Muscle of leg (tissue), 3 donors: ENCODE measurements at regions not wholly inside any gene's neighbourhood (a gene's known extent, or its start where the extent isn't known, plus 50 kb on each side); places are given as distances from the start of the nearest gene placed in this dataset.
"Not testable (repeated sequence)": the region's sequence is repeated elsewhere in the genome, so short reads cannot be mapped to it uniquely, and the experiment has no call there.

Experiments used
- DNase-seq: peaks from one replicate; pipeline ENCODE4 v3.0.0; 2013
- H3K27ac ChIP-seq: one replicate; pipeline ENCODE4 v1.5.1; 2013; ENCODE audit warnings: mild to moderate bottlenecking, low read length, control low read depth
- H3K27me3 ChIP-seq: one replicate; pipeline ENCODE4 v1.6.1; 2013; ENCODE audit warnings: low read length; ENCODE audit not compliant: control insufficient read depth, insufficient read depth
- H3K36me3 ChIP-seq: one replicate; pipeline ENCODE4 v1.6.1; 2013; ENCODE audit warnings: low read length; ENCODE audit not compliant: control insufficient read depth, insufficient read depth
- H3K4me1 ChIP-seq: one replicate; pipeline ENCODE4 v1.6.1; 2013; ENCODE audit warnings: low read length; ENCODE audit not compliant: control insufficient read depth, insufficient read depth
- H3K4me3 ChIP-seq: one replicate; pipeline ENCODE4 v1.5.1; 2013; ENCODE audit warnings: low read length, control low read depth
- H3K9me3 ChIP-seq: replicated peaks from 2 replicates; pipeline ENCODE4 v1.6.1; 2013; ENCODE audit warnings: low read depth, low read length; ENCODE audit not compliant: control insufficient read depth
- WGBS: methylation state at CpG from one replicate; pipeline ENCODE4 v1.1.5; 2013; ENCODE audit warnings: missing lambda C conversion rate; ENCODE audit not compliant: insufficient coverage; 5-methylcytosine and 5-hydroxymethylcytosine counted together

DNA sequence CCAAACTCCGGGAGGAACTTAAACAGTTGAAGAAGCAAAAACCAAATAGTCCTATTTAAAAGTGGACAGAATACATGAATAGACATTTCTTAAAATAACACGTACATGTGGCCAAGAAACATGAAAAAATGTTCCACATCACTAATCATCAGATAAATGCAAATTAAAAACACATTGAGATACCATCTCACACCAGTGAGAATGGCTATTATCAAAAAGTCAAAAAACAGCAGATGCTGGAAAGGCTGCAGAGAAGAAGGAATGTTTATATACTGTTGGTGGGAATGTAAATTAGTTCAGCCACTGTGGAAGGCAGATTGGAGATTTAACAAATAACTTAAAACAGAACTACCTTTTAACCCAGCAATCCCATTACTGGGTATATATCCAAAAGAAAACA lies 283.0 kb upstream of the IZUMO3 start:
- H3K4me1 ChIP-seq, result no peaks in the 10 kb centered on the region
- H3K9me3 ChIP-seq, result no peaks in the 10 kb centered on the region
- H3K4me3 ChIP-seq, result no peak overlapping the region
- H3K27me3 ChIP-seq, result no peaks in the 10 kb centered on the region
- H3K36me3 ChIP-seq, result no peaks in the 10 kb centered on the region
- no peak for DNase-seq
- no peak overlapping the region for H3K27ac ChIP-seq
- WGBS, result no CpG with 5 or more reads among the region's 2 CpGs

DNA sequence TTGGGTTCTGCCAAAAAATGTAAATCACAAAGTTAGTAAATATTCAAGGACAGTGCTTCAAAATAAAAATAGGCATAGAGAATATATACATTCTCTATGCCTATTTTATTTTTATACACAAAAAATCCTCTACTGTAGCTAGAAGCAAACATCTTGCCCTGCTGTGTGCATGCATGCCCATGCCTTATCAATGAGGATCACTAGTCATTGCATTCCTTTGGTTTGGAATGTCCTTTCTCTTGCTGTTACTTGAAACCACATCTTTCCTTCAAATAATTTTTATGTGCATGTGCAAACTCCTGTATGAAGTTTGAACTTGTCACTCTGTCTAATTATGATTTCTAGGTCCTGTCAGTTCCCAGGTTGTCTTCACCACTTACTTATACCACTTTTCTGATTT lies 278.9 kb upstream of the IZUMO3 start:
- H3K4me1 ChIP-seq, result no peaks in the 10 kb centered on the region
- DNase-seq, result no peak
- H3K27ac ChIP-seq, result no peak overlapping the region
- H3K9me3 ChIP-seq, result no peaks in the 10 kb centered on the region
- H3K36me3 ChIP-seq, result no peaks in the 10 kb centered on the region
- H3K27me3 ChIP-seq, result no peaks in the 10 kb centered on the region
- H3K4me3 ChIP-seq, result no peak overlapping the region

DNA sequence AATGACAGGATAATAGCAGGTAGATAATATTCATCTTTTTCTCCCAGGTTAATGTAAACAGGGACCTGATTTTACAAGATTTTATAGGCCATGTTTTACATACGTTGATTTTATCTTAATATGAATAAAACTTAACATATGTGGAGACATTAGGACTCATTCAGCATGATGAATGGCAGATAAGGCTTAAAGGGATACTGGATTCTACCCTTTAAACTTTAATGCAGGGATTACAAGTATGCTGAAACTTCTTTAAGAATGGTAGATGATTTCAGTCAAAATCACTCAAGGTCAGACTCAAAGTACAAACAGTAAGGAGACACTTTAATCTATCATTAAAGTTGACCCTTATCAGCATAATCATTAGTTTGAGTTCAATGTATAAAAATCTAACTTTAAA lies 274.5 kb upstream of the IZUMO3 start:
- H3K4me1 ChIP-seq, result no peaks in the 10 kb centered on the region
- no peaks in the 10 kb centered on the region for H3K9me3 ChIP-seq
- WGBS, result no CpG with 5 or more reads among the region's 1 CpG
- H3K36me3 ChIP-seq, result no peaks in the 10 kb centered on the region
- H3K27me3 ChIP-seq, result no peaks in the 10 kb centered on the region
- H3K4me3 ChIP-seq, result no peak overlapping the region
- H3K27ac ChIP-seq, result no peak overlapping the region
- no peak for DNase-seq

DNA sequence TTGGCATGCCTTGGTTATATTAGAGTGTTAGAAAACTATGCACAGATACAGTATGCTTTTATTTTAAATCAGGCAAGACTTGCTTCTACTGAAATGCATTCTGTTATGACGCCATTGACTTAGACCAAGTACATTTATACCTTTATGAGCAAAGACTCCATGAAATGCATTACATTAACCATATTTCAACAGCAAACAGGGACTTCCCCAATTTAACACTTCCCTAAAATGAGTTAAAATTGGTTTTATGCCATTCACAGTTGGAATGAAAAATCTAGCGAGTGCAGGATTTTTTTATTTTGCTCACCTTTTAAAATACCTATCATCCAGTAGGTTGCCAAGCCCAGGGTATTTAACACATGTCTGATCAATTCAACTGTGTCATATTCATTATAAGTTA lies 272.1 kb upstream of the IZUMO3 start:
- no CpG with 5 or more reads among the region's 2 CpGs for WGBS
- no peaks in the 10 kb centered on the region for H3K27me3 ChIP-seq
- DNase-seq, result no peak
- H3K4me3 ChIP-seq, result no peak overlapping the region
- H3K9me3 ChIP-seq, result no peaks in the 10 kb centered on the region
- no peaks in the 10 kb centered on the region for H3K4me1 ChIP-seq
- H3K36me3 ChIP-seq, result no peaks in the 10 kb centered on the region
- no peak overlapping the region for H3K27ac ChIP-seq

DNA sequence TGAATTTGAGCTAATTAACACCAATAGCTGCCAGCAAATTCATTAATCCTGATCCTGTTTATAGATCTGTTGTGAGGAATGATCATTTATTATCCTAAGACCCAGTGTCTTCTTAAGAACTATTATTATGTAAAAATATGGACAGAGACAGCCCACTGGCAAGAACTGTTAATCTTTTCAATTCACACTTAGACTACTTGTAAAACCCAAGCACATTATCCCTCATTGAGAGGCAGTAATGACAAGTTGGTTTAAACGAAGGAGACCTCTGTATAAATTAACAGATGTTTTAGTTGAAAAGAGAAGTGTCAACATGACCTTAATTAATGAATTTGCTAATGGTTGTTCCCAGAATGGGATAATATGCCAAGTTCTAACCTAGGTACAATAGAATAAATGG lies 270.3 kb upstream of the IZUMO3 start:
- no peak for DNase-seq
- no peak overlapping the region for H3K4me3 ChIP-seq
- no CpG with 5 or more reads among the region's 1 CpG for WGBS
- H3K4me1 ChIP-seq, result no peaks in the 10 kb centered on the region
- H3K27me3 ChIP-seq, result no peaks in the 10 kb centered on the region
- no peaks in the 10 kb centered on the region for H3K36me3 ChIP-seq
- H3K9me3 ChIP-seq, result no peaks in the 10 kb centered on the region
- no peak overlapping the region for H3K27ac ChIP-seq

DNA sequence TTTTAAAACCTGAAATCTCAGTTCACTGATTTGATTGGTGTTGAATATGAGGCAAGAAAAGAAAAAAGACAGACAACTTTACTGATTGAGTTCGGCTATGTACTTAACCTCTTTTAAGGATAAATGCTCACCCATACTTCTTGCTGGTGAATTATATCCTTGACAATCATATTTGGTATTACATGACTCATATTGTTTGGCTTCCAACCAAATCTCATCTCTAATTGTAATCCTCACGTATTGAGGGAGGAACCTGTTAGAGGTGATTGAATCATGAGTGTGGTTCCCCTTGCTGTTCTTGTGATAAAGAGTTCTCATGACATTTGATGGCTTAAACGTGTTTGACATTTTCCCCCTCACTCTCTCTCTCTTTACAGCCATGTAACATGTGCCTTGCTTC lies 255.6 kb upstream of the IZUMO3 start:
- Histone ChIP-seq H3K36me3 (no peaks in the 10 kb centered on the region), H3K27ac (no peak overlapping the region), H3K9me3 (no peaks in the 10 kb centered on the region), H3K4me3 (no peak overlapping the region), H3K4me1 (no peaks in the 10 kb centered on the region), H3K27me3 (no peaks in the 10 kb centered on the region)
- no peak for DNase-seq
- 80% methylated on average over 1 of the region's 3 CpGs for WGBS

DNA sequence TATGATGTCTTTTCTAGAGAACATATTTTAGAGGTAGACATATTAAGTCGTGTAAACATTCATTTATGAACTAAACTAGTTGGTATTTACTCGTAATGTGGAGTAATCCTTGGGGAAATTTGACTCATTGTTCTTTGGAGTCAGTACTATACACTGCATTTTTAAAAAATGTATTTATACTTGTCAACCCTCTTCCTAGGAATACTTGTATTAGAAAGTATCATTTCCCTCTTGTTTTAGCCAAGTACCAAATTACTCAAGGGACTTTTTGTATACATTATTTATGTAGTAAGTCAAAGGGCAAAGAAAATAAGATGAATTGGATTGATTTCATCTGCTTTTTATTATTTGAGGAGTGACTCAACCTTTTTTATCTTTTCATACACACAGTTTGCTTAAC lies 248.1 kb upstream of the IZUMO3 start:
- Histone ChIP-seq H3K36me3 (no peaks in the 10 kb centered on the region), H3K4me3 (no peak overlapping the region), H3K4me1 (no peaks in the 10 kb centered on the region), H3K27ac (no peak overlapping the region), H3K9me3 (no peaks in the 10 kb centered on the region), H3K27me3 (no peaks in the 10 kb centered on the region)
- DNase-seq, result peak; percentile 85
- no CpG with 5 or more reads among the region's 2 CpGs for WGBS

DNA sequence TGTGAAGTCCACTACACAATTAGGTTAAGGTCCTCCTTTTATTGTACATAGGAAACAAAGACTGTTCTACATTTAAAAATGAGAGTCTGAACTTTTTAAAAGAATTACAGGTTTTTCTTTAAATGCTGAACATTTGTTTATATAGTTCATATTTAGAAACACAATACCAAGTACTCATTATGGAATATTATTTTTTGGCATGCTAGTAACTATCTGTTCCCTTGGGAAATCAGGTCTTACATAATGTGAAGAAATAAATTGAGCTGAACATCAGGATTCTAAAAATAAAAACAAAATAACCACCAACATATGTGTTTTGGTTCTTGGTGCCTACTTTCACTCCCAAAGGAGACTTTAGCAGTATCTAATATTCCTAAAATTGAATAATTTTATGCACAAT lies 230.5 kb upstream of the IZUMO3 start:
- no peaks in the 10 kb centered on the region for H3K4me1 ChIP-seq
- DNase-seq, result peak; percentile 75
- H3K4me3 ChIP-seq, result no peak overlapping the region
- H3K27ac ChIP-seq, result no peak overlapping the region
- H3K9me3 ChIP-seq, result no peaks in the 10 kb centered on the region
- H3K36me3 ChIP-seq, result no peaks in the 10 kb centered on the region
- no peaks in the 10 kb centered on the region for H3K27me3 ChIP-seq

DNA sequence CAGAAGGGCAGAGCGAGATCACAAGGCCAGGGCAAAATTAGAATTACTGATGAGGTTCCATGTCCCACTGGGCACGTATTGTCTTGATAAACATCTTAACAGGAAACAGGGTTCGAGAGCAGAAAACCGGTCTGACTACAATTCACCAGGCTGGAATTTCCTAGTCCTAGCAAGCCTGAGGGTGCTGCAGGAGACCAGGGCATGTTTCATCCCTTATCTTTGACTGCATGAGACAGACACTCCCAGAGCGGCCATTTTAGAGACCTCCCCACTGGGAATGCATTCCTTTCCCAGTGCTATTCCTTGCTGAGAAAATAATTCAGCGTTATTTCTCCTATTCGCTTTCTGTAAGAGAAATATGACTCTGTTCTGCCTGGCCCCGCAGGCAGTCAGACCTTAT lies 228.5 kb upstream of the IZUMO3 start:
- H3K27me3 ChIP-seq, H3K4me1 ChIP-seq, H3K27ac ChIP-seq, H3K36me3 ChIP-seq, H3K9me3 ChIP-seq, H3K4me3 ChIP-seq, DNase-seq: not testable (repeated sequence)
- 95% methylated on average over 7 of the region's 8 CpGs for WGBS

DNA sequence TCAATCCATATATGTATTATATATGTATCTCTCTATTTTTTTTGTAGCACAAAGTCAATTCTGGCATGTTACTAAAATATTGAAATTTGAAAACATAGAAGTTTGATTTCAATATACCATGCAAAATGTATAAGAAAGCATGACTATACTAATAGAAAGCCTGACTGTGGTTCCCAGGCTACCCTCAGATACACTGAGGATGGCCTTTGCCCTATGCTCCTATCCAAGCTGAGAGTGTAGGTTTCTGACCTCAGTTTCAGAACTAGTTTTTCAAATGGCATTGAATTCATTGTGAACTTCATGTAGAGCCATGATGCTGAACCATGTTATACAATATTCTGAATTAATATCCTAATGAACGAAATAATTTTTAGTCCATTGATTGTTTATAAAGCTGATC lies 220.4 kb upstream of the IZUMO3 start:
- H3K27ac ChIP-seq, result no peak overlapping the region
- H3K9me3 ChIP-seq, result no peaks in the 10 kb centered on the region
- H3K4me3 ChIP-seq, result no peak overlapping the region
- no peak for DNase-seq
- H3K27me3 ChIP-seq, result no peaks in the 10 kb centered on the region
- H3K4me1 ChIP-seq, result no peaks in the 10 kb centered on the region
- H3K36me3 ChIP-seq, result no peaks in the 10 kb centered on the region
- no CpG with 5 or more reads among the region's 1 CpG for WGBS

DNA sequence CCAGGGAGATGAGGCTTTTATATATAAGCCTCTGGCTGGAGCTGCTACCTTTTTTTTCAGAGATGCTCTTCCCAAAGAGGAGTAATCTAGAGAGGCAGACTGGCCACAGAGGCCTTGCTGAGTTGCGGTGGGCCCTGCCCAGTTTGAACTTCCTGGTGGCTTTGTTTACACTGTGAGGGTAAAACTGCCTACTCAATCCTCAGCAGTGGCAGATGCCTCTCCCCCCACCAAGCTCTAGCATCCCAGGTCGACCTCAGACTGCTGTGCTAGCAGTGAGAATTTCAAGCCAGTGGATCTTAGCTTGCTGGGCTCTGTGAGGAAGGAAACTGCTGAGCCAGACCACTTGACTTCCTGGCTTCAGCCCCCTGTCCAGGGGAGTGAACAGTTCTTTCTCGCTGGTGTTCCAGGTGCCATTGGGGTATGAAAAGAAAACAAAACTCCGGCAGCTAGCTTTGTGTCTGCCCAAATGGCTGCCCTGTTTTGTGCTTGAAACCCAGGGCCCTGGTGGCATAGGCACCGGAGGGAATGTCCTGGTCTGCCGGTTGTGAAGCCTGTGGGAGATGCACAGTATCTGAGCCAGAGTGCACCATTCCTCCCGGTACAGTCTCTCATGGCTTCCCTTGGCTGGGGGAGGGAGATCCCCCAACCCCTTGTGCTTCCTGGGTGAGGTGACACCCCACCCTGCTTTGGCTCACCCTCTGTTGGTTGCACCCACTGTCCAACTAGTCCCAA lies 219.5 kb upstream of the IZUMO3 start:
- Histone ChIP-seq H3K4me1 (no peaks in the 10 kb centered on the region), H3K27ac (no peak overlapping the region), H3K27me3 (no peaks in the 10 kb centered on the region), H3K36me3 (no peaks in the 10 kb centered on the region), H3K4me3 (no peak overlapping the region), H3K9me3 (no peaks in the 10 kb centered on the region)
- no peak for DNase-seq
- 78% methylated on average over 6 of the region's 7 CpGs for WGBS
